Bone marrow (tissue), 2 donors: ENCODE measurements at regions not wholly inside any gene's neighbourhood (a gene's known extent, or its start where the extent isn't known, plus 50 kb on each side); places are given as distances from the start of the nearest gene placed in this dataset.

Source experiments
- DNase-seq, 2 donors: peaks; one replicate each; lab custom pipeline; 2025; lab: John Stamatoyannopoulos, UW

DNA sequence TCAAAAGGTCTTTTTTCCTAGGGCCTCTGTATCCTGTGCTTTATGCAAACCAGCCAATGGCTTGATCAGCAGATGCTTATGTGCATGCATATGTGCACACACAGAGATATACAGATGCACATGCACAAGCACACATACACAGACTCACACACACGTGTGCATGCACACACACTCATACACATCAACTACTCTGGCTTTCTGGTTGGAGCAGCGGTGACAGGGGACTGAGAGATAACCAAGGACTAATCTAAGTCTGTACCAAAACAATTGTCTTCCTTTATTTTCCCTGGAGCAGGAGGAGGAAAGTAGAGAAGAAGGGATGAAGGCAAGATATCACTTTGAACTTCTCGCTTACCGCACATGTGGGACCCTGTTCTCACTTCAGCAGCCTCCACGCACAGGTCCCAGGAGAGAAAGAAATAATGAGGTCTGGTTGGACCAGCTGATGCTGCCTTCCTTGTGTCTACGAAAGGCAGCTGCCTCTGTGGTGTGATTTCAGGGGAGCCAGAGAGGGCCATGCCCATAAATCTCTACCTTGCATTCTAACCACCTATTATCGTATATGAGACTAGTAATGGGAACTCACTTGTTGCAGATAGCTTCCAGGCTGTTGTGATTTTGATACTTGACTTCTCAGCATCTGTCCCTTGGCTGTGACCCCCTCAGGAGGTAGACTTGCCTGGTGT lies 338.0 kb downstream of the EN1 start:
- no peak for DNase-seq

DNA sequence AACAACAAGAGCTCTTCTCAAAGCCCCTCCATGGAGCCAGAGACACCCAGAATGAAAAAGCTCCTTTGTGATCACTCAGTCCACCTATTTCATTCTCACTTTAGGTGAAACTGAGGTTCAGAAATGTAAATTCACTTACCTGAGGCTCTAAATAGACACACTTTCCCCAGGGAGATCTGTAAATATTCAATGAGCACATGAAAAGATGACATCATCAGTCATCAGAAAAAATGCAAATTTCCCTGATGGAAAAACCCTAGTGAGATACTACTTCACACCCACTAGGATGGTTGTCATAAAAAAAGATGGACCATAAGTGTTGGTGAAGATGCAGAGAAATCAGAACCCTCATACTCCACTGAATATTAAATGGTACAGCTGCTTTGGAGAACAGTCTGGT lies 339.2 kb downstream of the EN1 start:
- DNase-seq, result no peak

GRCh38 chr2:118505436-118505835 lies 342.0 kb downstream of the EN1 start:
- no peak for DNase-seq

GRCh38 chr2:118502106-118502505 lies 345.3 kb downstream of the EN1 start:
- DNase-seq, result no peak

- DNase-seq, result no peak
Observed at GRCh38 chr2:118498943-118499342, 348.5 kb downstream of the EN1 start.

- DNase-seq, result no peak
Observed at GRCh38 chr2:118496870-118497611, 350.4 kb downstream of the EN1 start.

GRCh38 chr2:118496467-118496866 lies 351.0 kb downstream of the EN1 start:
- no peak for DNase-seq

- DNase-seq, result no peak
Observed at GRCh38 chr2:118495290-118495689, 352.2 kb downstream of the EN1 start.

GRCh38 chr2:118493213-118493612 lies 354.2 kb downstream of the EN1 start:
- no peak for DNase-seq

- no peak for DNase-seq
Observed at GRCh38 chr2:118492335-118492734, 355.1 kb downstream of the EN1 start.

DNA sequence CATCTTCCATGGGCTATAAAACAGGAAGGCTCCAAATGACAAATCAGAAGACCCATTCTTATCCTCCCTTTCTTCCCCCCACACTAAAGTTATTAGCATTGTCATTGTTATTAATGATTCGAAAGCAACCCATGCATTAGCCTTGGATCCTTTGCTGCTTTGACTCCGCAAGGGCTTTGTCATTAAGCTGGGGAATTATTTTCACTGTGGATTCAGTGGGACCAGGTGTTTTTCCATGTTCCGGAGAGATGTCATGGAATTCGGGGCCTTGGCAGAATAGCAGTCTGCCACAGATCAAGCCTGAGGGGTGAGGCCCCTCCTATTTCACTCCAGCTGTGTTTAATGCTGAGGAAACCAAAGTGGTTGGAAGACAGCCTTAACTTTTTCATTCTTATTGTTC lies 357.1 kb downstream of the EN1 start:
- DNase-seq, result no peak

DNA sequence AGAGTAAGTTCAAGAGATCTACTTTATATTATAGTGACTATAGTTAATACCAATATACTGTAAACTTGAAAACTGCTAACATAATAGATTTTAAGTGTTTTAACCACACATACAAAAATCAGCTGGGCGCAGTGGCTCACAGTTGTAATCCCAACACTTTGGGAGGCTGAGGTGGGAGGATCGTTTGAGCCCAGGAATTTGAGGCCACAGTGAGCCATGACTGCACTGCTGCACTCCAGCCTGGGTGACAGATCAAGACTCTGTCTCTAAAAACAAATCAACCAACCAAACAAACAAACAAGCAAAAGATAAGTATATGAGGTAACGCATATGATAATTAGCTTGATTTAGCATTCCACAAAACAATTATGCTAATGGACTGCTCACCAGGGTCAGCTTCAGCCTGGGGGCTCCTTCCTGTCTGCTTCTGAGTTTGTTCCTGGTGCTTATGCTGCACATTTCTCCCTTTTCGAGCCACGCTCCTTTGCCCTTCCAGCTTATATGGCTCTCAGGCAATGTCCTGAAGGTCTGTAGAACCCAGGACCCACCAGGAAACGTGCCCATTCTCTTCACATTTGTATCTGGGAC lies 357.6 kb downstream of the EN1 start:
- DNase-seq, result no peak

GRCh38 chr2:118481299-118481698 lies 366.1 kb downstream of the EN1 start:
- no peak for DNase-seq

DNA sequence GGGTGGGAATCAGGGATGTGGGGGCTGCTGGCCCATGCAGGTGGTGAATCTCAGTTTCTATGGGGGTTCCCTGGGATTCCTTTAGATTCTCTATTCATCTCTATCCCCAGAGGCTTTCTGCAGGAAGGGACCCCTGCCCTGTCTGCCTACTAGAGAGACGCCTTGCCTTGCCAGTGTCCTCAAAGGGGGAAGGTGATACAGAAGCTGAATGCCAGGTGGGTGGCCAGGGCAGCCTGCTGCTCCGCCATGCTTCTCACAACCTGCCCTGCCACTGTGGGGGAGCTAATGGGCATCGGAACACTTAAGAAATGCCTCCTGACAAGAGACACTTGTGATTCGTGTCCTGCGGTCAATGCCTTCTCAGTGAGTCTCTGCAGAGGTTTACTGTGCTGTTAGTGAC lies 368.4 kb downstream of the EN1 start:
- DNase-seq, result no peak

DNA sequence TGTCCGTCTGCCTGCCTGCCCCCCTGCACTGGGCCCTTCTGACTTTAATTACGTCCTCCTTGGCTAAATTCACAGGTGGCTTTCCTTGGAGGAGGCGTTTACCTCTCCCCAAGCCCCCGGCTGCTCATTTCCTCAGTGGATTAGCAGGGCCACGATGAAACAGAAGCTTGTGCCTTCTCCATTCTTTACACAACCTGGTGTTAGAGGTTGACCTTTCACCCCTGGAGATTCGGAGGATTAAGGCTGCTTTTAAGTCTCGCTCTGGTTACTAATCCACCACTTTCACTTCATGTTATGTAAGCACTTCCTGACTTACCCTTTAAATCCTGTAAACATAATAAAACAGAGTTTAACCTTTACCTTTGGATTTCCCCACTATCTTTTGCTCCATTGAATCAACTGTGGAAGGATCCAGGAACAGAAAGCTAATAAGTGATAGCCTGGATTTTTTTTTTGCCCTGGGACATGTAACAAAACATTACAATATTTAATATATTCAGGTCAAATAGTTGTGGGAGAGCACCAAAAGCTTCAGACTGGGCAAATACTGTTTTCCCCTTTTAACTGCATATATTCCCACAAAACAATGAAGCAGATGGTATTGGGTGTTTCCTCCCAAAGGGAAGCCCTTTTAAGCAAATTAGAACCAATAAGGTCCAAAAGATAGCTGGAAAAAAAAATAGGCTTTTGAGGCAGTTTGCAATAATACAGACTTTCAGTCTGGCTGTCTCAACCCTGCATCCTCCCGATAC lies 370.2 kb downstream of the EN1 start:
- DNase-seq, result no peak

GRCh38 chr2:118475622-118476205 lies 371.7 kb downstream of the EN1 start:
- no peak for DNase-seq

GRCh38 chr2:118474541-118474920 lies 372.9 kb downstream of the EN1 start:
- no peak for DNase-seq

GRCh38 chr2:118473846-118474540 lies 373.5 kb downstream of the EN1 start:
- DNase-seq, result no peak

DNA sequence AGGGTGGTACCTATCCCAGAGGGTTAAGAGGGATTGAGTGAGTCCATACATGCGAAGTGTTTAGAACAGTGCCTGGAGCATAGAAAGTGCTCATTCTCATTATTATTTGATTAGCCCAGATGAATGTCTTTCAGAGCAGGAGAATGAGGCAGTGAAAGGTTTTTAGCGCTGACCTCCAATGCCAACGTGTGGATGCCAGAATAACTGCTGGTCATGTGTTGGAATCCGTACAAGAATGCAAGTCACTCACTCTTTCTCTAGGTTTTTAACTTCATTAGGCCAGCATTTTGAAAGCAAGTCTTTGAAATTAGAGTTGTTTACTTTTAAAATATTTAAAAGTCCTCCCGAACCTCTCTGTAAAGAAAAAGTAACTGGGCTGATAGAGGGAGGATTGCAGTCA lies 374.2 kb downstream of the EN1 start:
- no peak for DNase-seq

DNA sequence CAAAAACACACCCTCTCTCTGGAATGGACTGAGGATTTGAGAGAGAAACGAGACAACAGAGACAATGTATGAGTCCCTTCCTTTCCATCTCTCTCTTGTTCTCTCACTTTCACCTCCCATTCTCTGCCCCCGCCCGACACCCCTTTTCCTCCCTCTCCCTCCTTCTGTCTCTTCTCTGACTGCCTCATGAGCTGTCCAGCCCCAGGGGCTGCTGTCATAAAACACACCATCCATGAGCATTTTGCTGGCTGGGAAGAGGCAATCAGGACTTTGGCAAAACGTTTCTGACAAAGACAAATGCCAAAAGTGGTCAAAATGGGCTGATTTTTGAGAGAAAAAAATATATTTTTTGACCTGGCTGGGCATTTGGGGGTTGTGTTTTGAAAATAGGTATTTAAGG lies 377.2 kb downstream of the EN1 start:
- no peak for DNase-seq

DNA sequence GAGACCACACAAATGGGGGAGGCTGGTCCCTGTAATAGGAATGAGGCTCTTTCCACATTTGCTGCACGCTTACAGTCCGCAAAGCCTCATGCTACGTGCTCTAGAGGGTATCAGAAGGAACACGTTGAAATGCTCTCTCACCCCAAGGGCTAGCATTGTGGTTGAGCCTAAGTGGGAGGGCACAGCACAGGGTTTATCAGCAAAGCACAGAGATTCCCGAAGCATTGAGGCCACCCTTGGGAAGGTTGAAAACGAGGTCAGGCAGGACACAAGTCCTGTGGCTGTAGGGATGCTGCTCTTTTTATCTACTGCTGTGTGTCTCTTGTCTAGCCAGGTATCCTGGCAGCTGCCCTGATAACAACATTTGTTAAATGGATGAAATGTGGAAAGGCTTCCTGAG lies 378.3 kb downstream of the EN1 start:
- no peak for DNase-seq
